Skin of body (tissue), 1 donor: ENCODE measurements at regions not wholly inside any gene's neighbourhood (a gene's known extent, or its start where the extent isn't known, plus 50 kb on each side); places are given as distances from the start of the nearest gene placed in this dataset.
"Not testable (repeated sequence)": the region's sequence is repeated elsewhere in the genome, so short reads cannot be mapped to it uniquely, and the experiment has no call there.

Experiments used
- DNase-seq: peaks from one replicate; lab custom pipeline; 2025; lab: John Stamatoyannopoulos, UW

DNA sequence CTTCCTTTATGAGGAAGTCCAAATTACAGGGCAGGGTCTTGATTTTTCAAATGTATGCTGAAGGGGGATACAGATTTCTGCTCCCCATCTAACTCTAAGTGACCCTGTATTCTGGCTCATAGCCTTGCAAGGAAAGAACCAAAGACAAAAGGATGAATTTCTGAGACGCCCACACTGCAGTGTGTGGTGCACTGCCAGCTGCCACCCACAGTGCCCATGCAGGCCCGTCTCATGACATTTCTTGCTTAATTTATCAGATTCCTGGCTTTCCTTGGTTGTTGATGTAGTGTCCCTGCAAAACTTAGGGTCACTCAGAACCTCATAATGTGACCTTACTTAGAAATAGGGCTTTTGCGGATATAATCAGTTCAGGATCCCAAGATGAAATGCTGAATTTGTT lies 68.0 kb downstream of the CBLN4 start:
- DNase-seq, result no peak

- DNase-seq, result no peak
Observed at GRCh38 chr20:55936209-55936595, 69.1 kb downstream of the CBLN4 start.

DNA sequence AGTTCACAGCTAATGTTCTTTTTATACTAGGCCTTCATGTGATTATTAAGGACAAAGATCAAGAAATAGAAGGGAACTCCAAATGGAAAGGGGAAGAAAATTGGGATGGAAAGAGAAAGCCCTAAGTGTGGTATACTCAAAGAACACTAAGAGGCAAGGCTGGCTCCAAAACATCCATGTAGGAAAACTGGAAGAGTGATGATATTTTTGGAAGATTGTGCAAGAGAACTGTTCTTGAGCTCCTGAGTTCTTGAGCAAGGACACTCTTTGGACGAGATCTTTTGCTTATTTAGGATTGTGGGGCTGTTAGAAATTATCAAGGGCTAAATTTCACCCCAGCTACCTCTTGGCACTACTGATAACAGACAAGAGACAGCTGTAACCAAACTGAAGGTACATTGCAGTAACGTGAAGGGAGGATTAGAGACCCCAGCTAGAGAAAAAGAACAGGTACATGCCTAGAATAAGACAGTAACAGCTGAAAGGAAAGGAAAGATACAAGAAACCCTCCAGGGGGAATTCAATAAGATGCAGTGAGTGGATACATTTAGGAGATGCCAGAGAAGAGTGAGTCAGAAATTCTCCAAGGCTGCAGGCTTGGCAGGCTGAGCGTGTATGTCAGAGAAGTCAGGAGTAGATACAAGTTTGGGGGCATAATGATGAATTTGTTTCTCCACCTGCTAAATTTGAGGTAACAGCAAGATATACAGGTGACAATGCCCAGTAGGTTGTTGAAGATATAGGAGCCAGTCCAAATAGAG lies 69.7 kb downstream of the CBLN4 start:
- DNase-seq, result no peak

DNA sequence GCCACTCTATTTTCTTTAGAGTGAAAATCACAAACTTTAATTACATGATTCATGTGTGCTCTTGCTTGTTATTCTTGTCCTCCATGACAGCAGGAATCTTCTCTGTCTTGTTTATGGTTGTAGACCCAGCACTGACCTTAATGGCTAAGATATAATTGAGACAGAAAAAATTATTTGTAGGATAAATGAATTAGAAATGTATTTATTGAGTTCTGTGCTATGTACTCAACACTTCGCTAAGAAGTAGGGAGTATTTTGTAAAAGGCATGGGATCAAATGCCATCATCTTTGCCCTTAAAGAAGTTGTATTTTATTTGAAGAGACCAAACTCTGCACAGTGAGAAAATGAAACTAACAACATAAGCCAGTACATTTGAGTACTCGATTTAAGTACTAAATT lies 71.2 kb downstream of the CBLN4 start:
- no peak for DNase-seq

DNA sequence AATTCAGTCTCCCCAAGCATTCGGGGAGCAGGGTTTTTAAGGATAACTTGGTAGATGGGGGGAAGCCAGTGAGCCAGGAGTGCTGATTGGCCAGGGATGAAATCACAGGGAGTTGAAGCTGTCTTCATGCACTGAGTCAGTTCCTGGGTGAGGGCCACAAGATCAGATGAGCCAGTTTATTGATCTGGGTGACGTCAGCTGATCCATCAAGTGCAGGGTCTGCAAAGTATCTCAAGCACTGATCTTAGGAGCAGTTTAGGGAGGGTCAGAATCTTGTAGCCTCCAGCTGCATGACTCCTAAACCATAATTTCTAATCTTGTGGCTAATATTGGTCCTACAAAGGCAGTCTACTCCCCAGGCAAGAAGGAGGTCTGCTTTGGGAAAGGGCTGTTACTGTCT lies 74.4 kb downstream of the CBLN4 start:
- not testable (repeated sequence) for DNase-seq

DNA sequence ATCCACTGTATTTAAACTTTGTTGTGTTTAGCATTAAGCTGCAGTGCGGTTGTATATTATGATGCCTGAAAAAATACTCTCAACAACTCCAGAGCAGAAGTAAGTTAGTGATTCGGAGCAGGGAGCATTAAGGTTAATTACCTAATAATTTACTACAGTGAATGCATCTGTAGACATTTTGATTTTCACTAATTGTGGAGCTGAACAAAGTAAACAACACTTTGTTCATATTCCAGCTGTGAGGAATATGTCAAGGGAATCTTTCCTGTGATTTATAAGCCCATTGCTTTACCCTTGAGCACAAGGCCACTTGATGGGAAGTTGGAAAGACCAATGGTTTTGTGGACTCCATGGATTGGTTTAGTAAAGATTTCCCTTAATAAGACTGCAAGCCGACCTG lies 77.1 kb downstream of the CBLN4 start:
- DNase-seq, result no peak

DNA sequence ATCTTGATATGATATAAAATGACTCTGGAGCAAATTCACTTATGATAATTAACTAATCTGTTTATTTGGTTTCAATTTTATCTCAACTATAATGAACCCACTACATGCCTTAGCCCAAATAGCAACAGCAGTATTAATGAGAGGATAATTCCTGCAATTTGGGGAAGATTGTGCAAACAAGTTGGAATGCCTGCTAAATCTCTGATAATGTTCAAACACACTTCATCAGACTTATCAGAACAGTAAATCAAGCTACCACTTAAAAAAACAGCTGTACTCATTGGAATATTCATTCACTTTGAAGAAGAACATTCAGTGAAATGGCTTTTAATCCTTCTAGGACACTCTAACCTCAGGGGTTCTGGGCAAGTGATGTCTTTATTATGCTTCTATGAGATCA lies 85.4 kb downstream of the CBLN4 start:
- no peak for DNase-seq

- no peak for DNase-seq
Observed at GRCh38 chr20:55919319-55919718, 86.0 kb downstream of the CBLN4 start.

GRCh38 chr20:55918471-55918870 lies 86.8 kb downstream of the CBLN4 start:
- no peak for DNase-seq

GRCh38 chr20:55893031-55893430 lies 112.3 kb downstream of the CBLN4 start:
- no peak for DNase-seq

DNA sequence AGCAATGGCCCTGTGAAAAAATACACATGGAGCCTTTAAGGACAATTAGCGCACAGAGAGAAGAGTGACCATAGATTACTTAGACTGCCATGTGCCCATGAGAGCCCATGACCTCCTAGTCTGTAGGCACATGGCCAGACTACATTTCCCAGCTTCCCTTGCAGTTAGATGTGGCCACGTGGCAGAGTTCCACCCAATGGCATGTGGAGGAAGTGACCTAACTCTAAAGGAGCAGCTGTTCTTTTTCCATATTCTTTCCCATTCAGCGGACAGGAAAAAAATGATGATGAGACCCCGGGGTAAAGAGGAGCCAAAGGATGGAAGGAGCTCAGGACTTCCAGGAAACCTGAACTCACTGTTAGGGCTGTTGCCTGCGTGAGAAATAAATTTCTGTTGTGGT lies 116.6 kb downstream of the CBLN4 start:
- DNase-seq, result no peak

GRCh38 chr20:55882910-55883309 lies 122.4 kb downstream of the CBLN4 start:
- no peak for DNase-seq

DNA sequence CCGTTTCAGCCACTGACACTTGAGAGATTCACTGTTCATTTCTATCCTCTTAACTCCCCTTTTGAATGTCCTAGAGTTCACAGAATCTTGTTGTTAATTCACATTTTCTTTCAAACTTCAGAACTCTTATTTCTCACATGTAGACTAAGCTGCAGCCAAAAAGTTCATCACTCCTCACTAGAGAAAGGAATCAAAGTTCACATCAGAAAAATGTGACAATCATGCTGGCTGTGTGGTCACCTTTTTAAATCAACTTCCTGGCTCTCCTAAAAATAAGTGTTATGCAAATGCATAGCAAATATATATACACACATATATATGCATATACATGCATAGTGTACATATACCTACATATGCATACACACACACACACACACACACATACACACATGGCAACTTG lies 123.0 kb downstream of the CBLN4 start:
- no peak for DNase-seq

DNA sequence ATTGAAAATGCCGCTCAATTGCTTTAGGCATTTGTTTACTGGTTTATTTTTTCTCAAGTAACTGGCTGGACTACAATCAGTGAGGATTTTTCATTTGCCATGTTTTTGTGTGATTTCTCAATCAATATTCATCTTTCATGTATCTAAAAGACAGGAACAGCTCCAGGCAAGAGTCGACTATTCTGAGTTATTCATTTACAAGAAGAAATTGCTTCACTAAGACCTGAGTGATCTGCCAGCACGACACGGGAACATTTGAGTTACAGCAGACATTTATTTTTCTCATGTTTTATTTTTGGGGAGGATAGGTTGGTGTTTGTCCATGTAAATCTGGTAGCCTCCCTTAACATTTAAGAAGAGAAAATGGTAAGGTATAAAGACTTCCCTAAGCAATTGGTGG lies 124.1 kb downstream of the CBLN4 start:
- no peak for DNase-seq

GRCh38 chr20:55880361-55880760 lies 125.0 kb downstream of the CBLN4 start:
- DNase-seq, result no peak

GRCh38 chr20:55855052-55855451 lies 150.3 kb downstream of the CBLN4 start:
- DNase-seq, result no peak

DNA sequence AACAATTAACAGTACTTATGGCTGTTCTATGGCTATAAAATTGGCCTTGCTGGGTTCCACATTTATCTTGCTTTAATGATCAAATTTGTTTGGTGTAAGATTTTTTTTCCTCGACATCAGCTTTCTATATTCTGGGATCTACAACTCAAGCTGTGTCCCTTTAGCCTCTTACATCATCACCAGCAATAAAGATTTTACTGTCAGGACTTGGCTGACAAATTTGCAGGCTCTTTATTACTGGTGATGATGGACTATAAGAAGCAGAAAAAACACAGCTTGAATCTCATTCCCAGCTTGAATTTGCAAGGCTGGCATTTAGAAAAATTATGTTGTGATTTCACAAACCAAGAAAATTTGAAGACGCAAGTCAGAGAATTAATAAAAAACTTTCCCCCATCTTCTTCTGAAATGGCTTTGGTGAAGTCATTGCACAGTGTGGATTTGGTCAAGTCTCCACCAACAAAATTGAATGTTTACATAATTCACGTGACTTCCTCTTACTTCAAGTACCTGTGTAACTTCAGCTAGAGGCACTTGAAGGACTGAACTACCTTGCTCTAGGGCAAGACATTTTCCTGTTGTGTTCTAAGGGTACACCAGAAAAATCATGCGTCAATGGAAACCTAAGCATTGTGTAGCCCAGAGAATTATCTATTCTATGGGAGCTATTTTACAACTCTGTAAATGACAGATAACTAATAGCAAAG lies 175.0 kb downstream of the CBLN4 start:
- no peak for DNase-seq

GRCh38 chr20:55805138-55805537 lies 200.2 kb downstream of the CBLN4 start:
- DNase-seq, result no peak

- DNase-seq, result no peak
Observed at GRCh38 chr20:55800552-55801245, 204.6 kb downstream of the CBLN4 start.

DNA sequence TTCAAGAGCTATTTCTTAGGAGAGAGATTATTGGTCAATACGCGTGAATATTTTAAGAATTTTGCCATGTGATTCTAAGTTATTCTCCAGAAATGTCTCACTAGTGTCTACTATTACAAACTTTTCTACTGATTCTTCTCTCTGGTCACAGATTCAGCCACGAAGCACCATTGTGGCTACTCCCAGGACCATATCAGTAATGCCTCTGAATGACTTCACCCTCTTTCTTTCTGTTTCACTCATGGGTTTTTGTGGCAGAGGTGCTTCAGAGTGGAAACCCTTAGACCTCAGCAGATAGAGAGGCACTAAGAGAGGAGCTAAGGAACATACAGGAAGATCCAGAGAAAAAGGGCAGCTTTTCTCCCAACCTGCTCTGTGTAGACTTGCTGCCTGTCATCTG lies 211.3 kb downstream of the CBLN4 start:
- no peak for DNase-seq

DNA sequence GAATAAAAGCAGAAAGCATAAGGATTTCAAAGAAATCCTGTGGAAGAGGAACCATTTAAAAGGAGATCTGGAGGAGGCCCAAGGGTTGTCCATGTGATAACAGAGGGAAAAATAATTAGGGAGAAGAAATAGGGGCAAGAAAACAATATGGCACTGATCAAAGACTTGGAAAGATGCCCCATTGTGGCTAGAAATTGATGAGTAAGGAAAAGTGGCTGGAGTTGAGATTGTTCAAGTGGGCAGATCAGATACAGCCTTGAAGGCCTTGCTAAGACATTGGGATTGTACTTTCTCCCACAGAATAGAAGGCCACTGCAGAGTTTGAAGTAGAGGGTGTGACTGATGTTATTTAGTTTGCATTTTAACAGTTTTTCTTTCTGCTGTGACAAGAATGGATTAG lies 213.3 kb downstream of the CBLN4 start:
- DNase-seq, result no peak

- no peak for DNase-seq
Observed at GRCh38 chr20:55790178-55790577, 215.1 kb downstream of the CBLN4 start.

DNA sequence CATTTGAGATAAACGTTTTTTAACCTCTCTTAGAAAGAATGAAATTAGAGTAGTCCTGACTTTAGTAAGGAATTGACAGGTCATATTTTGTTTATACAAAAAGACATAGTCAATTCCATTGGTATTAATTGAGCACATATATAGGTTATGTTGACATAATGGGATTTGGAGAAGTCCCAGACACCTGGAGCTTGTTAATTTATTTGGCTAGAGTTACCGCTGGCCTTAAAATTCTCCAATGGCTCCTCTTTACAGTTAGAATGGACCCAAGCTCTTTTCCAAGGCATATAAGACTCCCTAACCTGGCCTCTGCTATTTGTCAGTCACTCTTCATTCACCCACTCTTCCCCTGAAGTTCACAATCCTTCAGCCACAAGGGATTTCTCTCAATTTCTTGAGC lies 221.3 kb downstream of the CBLN4 start:
- no peak for DNase-seq
